OCI-LY3 (cell line): ENCODE measurements at regions not wholly inside any gene's neighbourhood (a gene's known extent, or its start where the extent isn't known, plus 50 kb on each side); places are given as distances from the start of the nearest gene placed in this dataset.

Experiments used
- H2AFZ ChIP-seq: fragments of 200-600, 300-600 bp; shearing (Covaris generic); 2 replicates; pipeline ENCODE4 v1.6.0; 2014; ENCODE audit warnings: antibody characterized with exemption, low read depth, low read length
- H3K27ac ChIP-seq: fragments of 200-600, 300-600 bp; sonication (generic); 2 replicates; pipeline ENCODE4 v1.5.1; 2014; ENCODE audit warnings: mild to moderate bottlenecking, low read length, moderate library complexity, mixed read lengths
- H3K27me3 ChIP-seq: fragments of 200-600, 300-600 bp; sonication (generic); 2 replicates; pipeline ENCODE4 v1.6.1; 2014; ENCODE audit warnings: low read depth, low read length, mixed read lengths
- H3K36me3 ChIP-seq: fragments of 200-600, 300-600 bp; sonication (generic); replicated peaks from 2 replicates; pipeline ENCODE3; 2014; ENCODE audit warnings: low read depth, low read length, mixed read lengths
- H3K4me1 ChIP-seq: fragments of 300-600, 200-600 bp; sonication (generic); 2 replicates; pipeline ENCODE4 v1.6.1; 2014; ENCODE audit warnings: low read length, mixed read lengths
- H3K4me2 ChIP-seq: fragments of 200-600, 300-600 bp; sonication (generic); 2 replicates; pipeline ENCODE4 v1.6.1; 2014; ENCODE audit warnings: low read length, mixed read lengths
- H3K4me3 ChIP-seq: fragments of 300-600, 200-600 bp; sonication (generic); 2 replicates; pipeline ENCODE4 v1.5.1; 2014; ENCODE audit warnings: antibody characterized with exemption, mild to moderate bottlenecking, low read length, moderate library complexity
- H3K79me2 ChIP-seq: fragments of 300-600, 200-600 bp; shearing (Covaris generic); 2 replicates; pipeline ENCODE4 v1.6.1; 2014; ENCODE audit warnings: mild to moderate bottlenecking, low read length, mixed read lengths
- H3K9ac ChIP-seq: fragments of 300-600, 200-600 bp; shearing (Covaris generic); 2 replicates; pipeline ENCODE4 v1.6.0; 2014; ENCODE audit warnings: mild to moderate bottlenecking, low read length, moderate library complexity
- H3K9me3 ChIP-seq: fragments of 200-600, 300-600 bp; shearing (Covaris generic); 2 replicates; pipeline ENCODE4 v1.6.1; 2014; ENCODE audit warnings: low read length, mixed read lengths; ENCODE audit not compliant: insufficient read depth
- H4K20me1 ChIP-seq: fragments of 200-600, 300-600 bp; sonication (generic); 2 replicates; pipeline ENCODE4 v1.6.1; 2016; ENCODE audit warnings: low read length, mixed read lengths; ENCODE audit not compliant: insufficient read depth
- EZH2phosphoT487 ChIP-seq: fragments of 200-600 bp; shearing (Covaris generic); IDR thresholded peaks from 2 replicates; pipeline ENCODE4 v1.6.1; 2018; ENCODE audit warnings: antibody characterized with exemption, mixed run types, low read depth
- TF ChIP-seq, protein P1 (sequence below): fragments of 200-600, 300-600 bp; sonication (generic); IDR thresholded peaks from 2 replicates; pipeline ENCODE4 v1.5.1; 2014; ENCODE audit warnings: antibody characterized with exemption, low read length, low read depth

GRCh38 chr13:44088411-44088810 is 208.7 kb downstream of the LACC1 start:
- Histone ChIP-seq H3K9ac (no peak overlapping the region), H3K79me2 (no peaks in the 10 kb centered on the region), H4K20me1 (no peaks in the 10 kb centered on the region), H3K4me1 (peaks cover 16% of the 10 kb centered on the region), H3K9me3 (no peaks in the 10 kb centered on the region; the same call in 1 of the 2 replicates), H3K27ac (no peak overlapping the region), H3K4me3 (no peak overlapping the region), H3K4me2 (peak overlapping the region; percentile 64), H2AFZ (no peak overlapping the region), H3K36me3 (no peaks in the 10 kb centered on the region), H3K27me3 (peaks cover 60% of the 10 kb centered on the region)
- TF ChIP-seq, protein P1, sequence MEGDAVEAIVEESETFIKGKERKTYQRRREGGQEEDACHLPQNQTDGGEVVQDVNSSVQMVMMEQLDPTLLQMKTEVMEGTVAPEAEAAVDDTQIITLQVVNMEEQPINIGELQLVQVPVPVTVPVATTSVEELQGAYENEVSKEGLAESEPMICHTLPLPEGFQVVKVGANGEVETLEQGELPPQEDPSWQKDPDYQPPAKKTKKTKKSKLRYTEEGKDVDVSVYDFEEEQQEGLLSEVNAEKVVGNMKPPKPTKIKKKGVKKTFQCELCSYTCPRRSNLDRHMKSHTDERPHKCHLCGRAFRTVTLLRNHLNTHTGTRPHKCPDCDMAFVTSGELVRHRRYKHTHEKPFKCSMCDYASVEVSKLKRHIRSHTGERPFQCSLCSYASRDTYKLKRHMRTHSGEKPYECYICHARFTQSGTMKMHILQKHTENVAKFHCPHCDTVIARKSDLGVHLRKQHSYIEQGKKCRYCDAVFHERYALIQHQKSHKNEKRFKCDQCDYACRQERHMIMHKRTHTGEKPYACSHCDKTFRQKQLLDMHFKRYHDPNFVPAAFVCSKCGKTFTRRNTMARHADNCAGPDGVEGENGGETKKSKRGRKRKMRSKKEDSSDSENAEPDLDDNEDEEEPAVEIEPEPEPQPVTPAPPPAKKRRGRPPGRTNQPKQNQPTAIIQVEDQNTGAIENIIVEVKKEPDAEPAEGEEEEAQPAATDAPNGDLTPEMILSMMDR = no peak
- TF ChIP-seq EZH2phosphoT487 = no peak

DNA sequence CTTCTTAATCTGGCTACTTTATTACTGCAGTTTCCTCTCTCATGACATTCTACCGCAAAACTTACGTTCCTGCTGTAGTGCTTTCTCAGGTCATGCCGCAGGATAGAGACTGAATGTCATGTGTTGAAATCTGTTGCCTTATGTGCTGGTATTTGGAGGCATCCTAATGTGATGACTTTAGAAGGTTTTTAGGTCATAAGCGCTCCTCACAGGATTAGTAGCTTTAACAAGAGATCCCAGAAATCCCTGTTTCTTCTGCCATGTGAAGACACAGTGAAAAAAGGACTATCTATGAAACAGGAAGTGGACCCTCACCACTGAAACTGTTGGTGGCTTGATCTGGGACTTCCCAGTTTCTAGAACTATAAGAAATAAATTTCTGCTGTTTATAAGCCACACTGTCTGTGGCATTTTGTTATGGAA is 209.3 kb downstream of the LACC1 start:
- Histone ChIP-seq H3K4me2 (peak overlapping the region; percentile 64), H3K27me3 (peaks cover 65% of the 10 kb centered on the region), H3K4me3 (peak overlapping the region; percentile 25), H3K4me1 (peaks cover 16% of the 10 kb centered on the region), H3K9ac (no peak overlapping the region), H3K9me3 (no peaks in the 10 kb centered on the region; the same call in 1 of the 2 replicates), H3K27ac (no peak overlapping the region), H4K20me1 (no peaks in the 10 kb centered on the region), H3K36me3 (no peaks in the 10 kb centered on the region), H3K79me2 (no peaks in the 10 kb centered on the region), H2AFZ (no peak overlapping the region)
- no peak for TF ChIP-seq EZH2phosphoT487
- TF ChIP-seq, protein P1 = no peak

DNA sequence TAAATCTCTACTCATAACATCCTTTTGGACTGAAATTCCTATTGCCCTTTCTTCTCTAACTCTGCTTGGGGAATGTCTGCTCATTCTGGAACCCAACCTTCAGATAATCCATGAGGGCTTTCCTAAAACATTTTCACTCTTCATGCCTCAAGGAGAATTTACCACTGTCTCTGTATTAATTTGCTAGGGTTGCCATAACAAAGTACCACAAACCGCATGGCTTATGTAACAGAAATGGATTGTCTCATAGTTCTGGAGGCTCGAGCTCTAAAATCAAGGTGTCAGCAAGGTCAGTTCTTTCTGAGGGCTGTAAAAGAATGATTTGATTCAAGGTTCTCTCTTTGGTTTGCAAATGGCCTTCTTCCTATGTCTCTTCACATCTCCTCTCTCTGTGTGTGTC is 209.7 kb downstream of the LACC1 start:
- Histone ChIP-seq H3K79me2 (no peaks in the 10 kb centered on the region), H3K4me2 (peak overlapping the region; percentile 64), H3K36me3 (no peaks in the 10 kb centered on the region), H2AFZ (no peak overlapping the region), H3K27me3 (peaks cover 66% of the 10 kb centered on the region), H3K4me3 (peak overlapping the region; percentile 25; the same call in 1 of the 2 replicates), H3K9me3 (no peaks in the 10 kb centered on the region; the same call in 1 of the 2 replicates), H4K20me1 (no peaks in the 10 kb centered on the region), H3K9ac (no peak overlapping the region), H3K27ac (no peak overlapping the region), H3K4me1 (peaks cover 16% of the 10 kb centered on the region)
- TF ChIP-seq, protein P1 = no peak
- TF ChIP-seq EZH2phosphoT487 = no peak

- H3K36me3 ChIP-seq = no peaks in the 10 kb centered on the region
- H2AFZ ChIP-seq = no peak overlapping the region
- no peaks in the 10 kb centered on the region for H4K20me1 ChIP-seq
- H3K9me3 ChIP-seq = no peaks in the 10 kb centered on the region; the same call in 1 of the 2 replicates
- no peaks in the 10 kb centered on the region for H3K79me2 ChIP-seq
- no peak overlapping the region for H3K9ac ChIP-seq
- peaks cover 16% of the 10 kb centered on the region for H3K4me1 ChIP-seq
- peaks cover 66% of the 10 kb centered on the region for H3K27me3 ChIP-seq
- H3K27ac ChIP-seq = no peak overlapping the region
- H3K4me3 ChIP-seq = no peak overlapping the region
- no peak overlapping the region for H3K4me2 ChIP-seq
- TF ChIP-seq, protein P1 = no peak
- TF ChIP-seq EZH2phosphoT487 = no peak
Observed at GRCh38 chr13:44092078-44092970, 212.6 kb downstream of the LACC1 start.
